GM18502 (cell line): ENCODE measurements at regions not wholly inside any gene's neighbourhood (a gene's known extent, or its start where the extent isn't known, plus 50 kb on each side); places are given as distances from the start of the nearest gene placed in this dataset.

Experiments
- ATAC-seq: cut with Tn5 transposase; IDR thresholded peaks from one replicate; pipeline ENCODE4 v1.9.1; 2021; ENCODE audit warnings: mild to moderate bottlenecking; ENCODE audit not compliant: unreplicated experiment, poor library complexity

- ATAC-seq: no peak
Measured at GRCh38 chr19:31988256-31988655, 357.2 kb upstream of the ZNF507 start.

- no peak for ATAC-seq
Measured at GRCh38 chr19:31991984-31992655, 353.3 kb upstream of the ZNF507 start.

- no peak for ATAC-seq
Measured at GRCh38 chr19:31992750-31993149, 352.7 kb upstream of the ZNF507 start.

DNA sequence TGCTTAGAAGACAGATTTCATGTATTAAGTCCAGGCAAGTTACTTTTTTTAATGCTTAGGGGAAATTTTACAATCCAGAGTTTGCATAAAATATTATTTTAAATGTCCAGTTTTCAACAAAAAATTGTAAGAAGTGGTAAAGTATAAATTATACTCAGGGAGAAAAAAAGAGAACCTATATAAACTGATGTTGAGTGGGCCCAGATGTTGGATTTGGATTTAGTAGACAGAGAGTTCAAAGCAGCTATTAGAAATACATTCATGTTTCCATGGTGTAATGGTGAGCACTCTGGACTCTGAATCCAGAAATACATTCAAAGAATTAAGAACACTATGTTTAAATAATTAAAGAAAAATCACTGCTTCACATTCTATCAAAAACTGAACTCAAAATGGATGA is 349.9 kb upstream of the ZNF507 start:
- no peak for ATAC-seq

- ATAC-seq: no peak
Measured at GRCh38 chr19:32010071-32010470, 335.3 kb upstream of the ZNF507 start.

- ATAC-seq: no peak
Measured at GRCh38 chr19:32012206-32012605, 333.2 kb upstream of the ZNF507 start.

- no peak for ATAC-seq
Measured at GRCh38 chr19:32012886-32013631, 332.4 kb upstream of the ZNF507 start.

GRCh38 chr19:32017176-32017953 is 328.0 kb upstream of the ZNF507 start:
- no peak for ATAC-seq

DNA sequence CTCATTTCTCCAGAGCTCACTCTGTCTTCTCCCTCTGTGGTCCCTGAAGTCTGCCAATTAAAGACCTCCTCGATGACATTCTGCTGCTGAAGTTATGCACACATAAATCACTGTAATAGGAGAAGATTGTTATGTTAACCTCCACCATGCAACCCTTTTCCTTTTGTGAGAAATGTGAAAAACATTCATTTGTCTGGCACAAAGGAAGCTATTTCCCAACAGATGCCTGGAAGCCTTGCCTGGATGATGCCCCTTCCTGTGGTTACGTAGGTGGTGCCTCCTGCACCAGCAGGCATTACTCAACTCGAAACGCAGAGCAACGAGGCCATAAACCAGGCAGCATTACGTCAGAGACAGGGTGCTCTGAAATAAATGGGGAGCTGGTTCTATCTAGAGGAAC is 327.4 kb upstream of the ZNF507 start:
- ATAC-seq: no peak

GRCh38 chr19:32020538-32020937 is 324.9 kb upstream of the ZNF507 start:
- ATAC-seq: no peak

DNA sequence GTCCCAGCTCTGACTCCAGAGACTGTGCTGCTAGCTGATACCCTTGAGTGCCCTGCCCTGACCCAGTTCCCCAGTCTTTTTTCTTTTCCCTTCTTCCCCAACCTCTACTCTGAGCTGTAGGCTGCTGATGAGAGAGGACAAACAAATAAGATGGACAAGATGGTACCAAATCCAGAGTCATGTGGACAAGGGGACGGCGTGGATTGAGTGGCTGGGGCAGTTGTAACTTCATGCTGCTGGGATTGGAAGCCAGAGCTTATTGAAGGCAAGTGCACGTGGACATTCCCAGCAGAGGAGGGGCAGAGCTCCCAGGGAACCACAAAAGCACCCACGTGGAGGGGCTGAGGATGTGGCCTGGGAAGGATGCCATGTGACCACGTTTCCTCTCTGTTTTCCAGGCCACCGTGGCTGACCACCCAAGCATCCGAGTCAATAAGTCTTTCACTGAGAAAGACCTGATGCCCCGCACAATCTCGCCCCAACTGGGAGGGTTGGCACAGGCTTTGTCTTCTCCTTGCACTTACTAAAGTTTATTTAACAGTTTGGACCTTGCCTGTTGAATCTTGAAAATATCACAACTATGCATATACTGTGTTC is 323.3 kb upstream of the ZNF507 start:
- no peak for ATAC-seq

DNA sequence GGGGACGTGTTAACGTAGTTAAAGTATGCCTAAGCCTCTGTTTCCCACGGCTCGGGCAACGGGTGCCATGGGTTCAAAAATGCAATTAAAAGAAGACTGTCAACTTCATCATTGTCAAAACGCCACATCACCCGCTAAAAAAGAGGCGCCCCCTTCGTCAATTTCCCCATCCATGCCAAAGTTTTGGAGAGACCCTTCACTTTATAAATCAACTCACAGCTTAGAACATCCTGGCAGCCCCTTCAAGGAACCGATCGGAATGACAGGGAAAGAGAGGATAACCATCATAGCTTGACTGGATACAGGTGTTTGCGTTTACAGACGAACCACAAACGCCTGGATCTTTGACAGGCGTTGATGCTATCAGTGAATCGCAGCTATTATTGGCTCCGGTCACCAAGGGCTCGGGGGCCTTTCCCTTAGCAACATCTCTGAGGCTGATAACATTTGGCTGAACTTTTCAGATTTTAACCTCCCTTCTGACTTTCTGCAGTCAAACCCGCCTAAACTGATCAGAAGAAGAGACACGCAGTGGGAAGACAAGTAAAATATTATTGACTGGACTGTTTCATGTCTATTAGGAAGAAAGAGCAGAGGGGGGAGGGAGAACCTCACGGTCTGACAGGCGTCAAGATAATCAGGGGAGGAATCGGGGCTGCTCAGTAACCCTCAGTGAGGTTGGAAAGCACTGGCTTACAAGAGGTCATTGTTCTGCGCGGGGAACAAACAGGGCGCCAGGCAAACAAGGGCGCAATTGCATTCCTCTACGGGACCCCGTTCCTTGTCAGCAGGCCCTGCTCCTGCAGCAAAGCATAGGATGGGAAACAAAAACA is 322.5 kb upstream of the ZNF507 start:
- ATAC-seq: no peak

- ATAC-seq: no peak
Measured at GRCh38 chr19:32023564-32023832, 321.9 kb upstream of the ZNF507 start.

GRCh38 chr19:32029235-32029634 is 316.2 kb upstream of the ZNF507 start:
- ATAC-seq: no peak

- no peak for ATAC-seq
Measured at GRCh38 chr19:32032561-32032960, 312.8 kb upstream of the ZNF507 start.

DNA sequence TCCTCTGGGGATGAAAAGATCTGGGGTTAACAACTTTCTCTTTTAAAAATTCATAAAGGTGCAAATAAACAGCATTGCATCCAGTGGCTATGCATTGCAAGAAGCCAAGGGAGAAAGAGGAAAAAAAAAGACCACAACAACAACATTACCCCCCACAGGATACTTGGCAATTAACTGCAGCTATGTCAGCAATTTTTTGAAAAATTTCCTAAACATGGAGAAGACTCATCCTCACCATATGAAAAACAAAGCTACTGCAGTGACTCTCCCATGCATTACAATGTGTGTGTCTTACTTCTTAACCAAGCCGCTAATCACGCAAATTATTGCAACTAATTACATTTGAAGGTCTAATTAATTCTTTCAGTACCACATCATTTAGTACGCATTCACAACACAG is 309.8 kb upstream of the ZNF507 start:
- no peak for ATAC-seq

DNA sequence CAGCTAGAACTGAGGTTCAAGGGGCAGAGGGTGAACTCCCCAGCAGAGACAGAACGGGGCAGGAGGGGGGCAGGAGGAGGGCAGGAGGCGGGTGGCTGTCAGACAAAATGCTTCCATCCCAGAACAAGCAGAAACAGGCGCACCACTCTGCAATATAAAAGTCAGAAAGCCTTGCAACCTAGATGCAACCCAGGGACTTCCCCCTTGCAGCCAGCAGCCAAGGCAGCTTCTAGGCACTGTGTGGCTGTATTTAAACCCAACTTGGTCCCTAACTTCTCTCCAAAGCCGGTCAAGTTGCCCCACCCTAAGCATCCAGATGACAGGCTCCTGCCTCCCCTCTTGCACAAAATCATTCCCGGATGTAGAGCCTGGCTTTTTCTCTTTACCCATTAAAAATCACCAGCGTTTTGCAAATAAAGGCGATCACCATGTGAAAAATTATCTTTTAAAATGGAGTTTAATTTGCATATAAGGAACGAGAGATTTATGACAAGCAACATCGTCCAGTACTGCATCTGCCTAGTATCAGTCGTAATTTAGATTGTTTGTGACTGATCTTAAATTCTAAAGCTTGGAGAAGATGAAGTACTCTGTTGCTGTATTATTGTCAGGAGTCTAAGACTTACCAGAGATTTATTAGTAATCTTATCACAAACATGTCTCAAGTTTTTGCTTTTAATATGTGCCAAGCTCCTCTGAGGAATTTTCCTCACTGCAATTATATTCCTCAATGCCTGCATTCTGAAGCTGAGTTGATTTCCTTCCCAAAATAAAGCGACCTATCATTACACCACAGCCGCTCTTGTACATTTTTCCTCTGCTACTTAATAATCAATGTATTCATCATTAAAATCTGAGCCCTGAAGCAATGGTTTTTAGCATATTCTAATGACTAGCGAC is 307.1 kb upstream of the ZNF507 start:
- no peak for ATAC-seq

- no peak for ATAC-seq
Measured at GRCh38 chr19:32038961-32039360, 306.4 kb upstream of the ZNF507 start.

DNA sequence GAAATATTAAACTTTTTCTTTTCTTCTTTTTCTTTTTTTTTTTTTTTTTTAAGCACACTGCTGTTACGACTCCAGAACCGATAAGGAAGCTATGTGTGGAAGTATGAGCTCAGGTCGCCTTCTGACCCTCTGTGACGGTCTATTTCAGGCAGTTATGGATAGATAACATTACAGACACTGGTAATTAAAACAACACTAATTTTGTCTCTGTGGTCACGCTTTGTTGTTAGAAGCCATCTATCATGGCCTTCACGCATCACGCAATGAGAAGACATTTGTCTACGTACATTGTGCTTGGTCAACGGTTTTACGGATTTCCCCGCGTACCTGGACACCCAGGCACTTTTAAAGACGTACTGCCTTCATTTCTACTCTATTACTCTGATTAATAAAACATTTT is 306.0 kb upstream of the ZNF507 start:
- ATAC-seq: no peak
